CD14-positive monocyte (primary cell): ENCODE measurements at regions not wholly inside any gene's neighbourhood (a gene's known extent, or its start where the extent isn't known, plus 50 kb on each side); places are given as distances from the start of the nearest gene placed in this dataset.

Experiments
- DNase-seq, 3 donors: peaks; one replicate each; pipeline ENCODE4 v3.0.0-alpha.2; 2011 to 2022
- H2AFZ ChIP-seq: 2 replicates; pipeline ENCODE4 v1.6.0; 2012; ENCODE audit warnings: mild to moderate bottlenecking, low read depth, low read length, inconsistent platforms; ENCODE audit not compliant: insufficient read depth, poor library complexity, severe bottlenecking
- H3K27ac ChIP-seq, 2 donors: 1 replicate in 1 of 2; 2 replicates in 1 of 2; pipeline ENCODE4 v1.5.1; 2012 to 2013; ENCODE audit warnings: low read length in 2 of 2, control low read depth in 1 of 2, inconsistent platforms in 1 of 2, low read depth in 1 of 2, mild to moderate bottlenecking in 1 of 2
- H3K27me3 ChIP-seq, 2 donors: one replicate each; pipeline versions ENCODE4 v1.6.0 to v1.6.1; 2011 to 2013; ENCODE audit warnings: low read length in 2 of 2; ENCODE audit not compliant: control insufficient read depth in 2 of 2, insufficient read depth in 2 of 2
- H3K36me3 ChIP-seq, 2 donors: replicated peaks in 1 of 2; 1 replicate in 1 of 2; 2 replicates in 1 of 2; pipeline versions ENCODE4 v1.5.1 to v1.6.1; 2012 to 2013; ENCODE audit warnings: low read length in 2 of 2, control low read depth in 1 of 2, inconsistent platforms in 1 of 2, mild to moderate bottlenecking in 1 of 2; ENCODE audit not compliant: insufficient read depth in 2 of 2, control insufficient read depth in 1 of 2
- H3K4me1 ChIP-seq, 2 donors: 1 replicate in 1 of 2; 2 replicates in 1 of 2; pipeline versions ENCODE4 v1.5.1 to v1.6.1; 2012 to 2013; ENCODE audit warnings: low read length in 2 of 2, control low read depth in 1 of 2, inconsistent platforms in 1 of 2, mild to moderate bottlenecking in 1 of 2, moderate library complexity in 1 of 2; ENCODE audit not compliant: insufficient read depth in 2 of 2, control insufficient read depth in 1 of 2
- H3K4me2 ChIP-seq: replicated peaks from 2 replicates; pipeline ENCODE3; 2012; ENCODE audit warnings: low read length, moderate library complexity, mild to moderate bottlenecking; ENCODE audit not compliant: poor library complexity, severe bottlenecking; ENCODE audit errors: extremely low read depth
- H3K4me3 ChIP-seq, 3 experiments: fragments of 200-600 bp in 1 of 3; sonication (generic) in 1 of 3; replicated peaks in 1 of 3; 1 replicate in 2 of 3; 2 replicates in 1 of 3; pipeline ENCODE4 v1.5.1; 2011 to 2013; ENCODE audit warnings: low read length in 3 of 3, mild to moderate bottlenecking in 3 of 3, control low read depth in 2 of 3, low read depth in 2 of 3, inconsistent platforms in 1 of 3, moderate library complexity in 1 of 3
- H3K79me2 ChIP-seq: 2 replicates; pipeline ENCODE4 v1.6.0; 2012; ENCODE audit warnings: mild to moderate bottlenecking, control low read depth, inconsistent platforms, low read length, moderate library complexity; ENCODE audit not compliant: insufficient read depth
- H3K9ac ChIP-seq: 2 replicates; pipeline ENCODE4 v1.6.0; 2017; ENCODE audit warnings: low read length, mild to moderate bottlenecking; ENCODE audit not compliant: insufficient read depth, poor library complexity, severe bottlenecking
- H3K9me3 ChIP-seq, 2 donors: replicated peaks in 1 of 2; 1 replicate in 1 of 2; 2 replicates in 1 of 2; pipeline versions ENCODE4 v1.5.1 to v1.6.1; 2012 to 2013; ENCODE audit warnings: low read length in 2 of 2, control low read depth in 1 of 2; ENCODE audit not compliant: control insufficient read depth in 1 of 2, insufficient read depth in 1 of 2
- H4K20me1 ChIP-seq: 2 replicates; pipeline ENCODE4 v1.6.0; 2012; ENCODE audit warnings: mild to moderate bottlenecking, low read length, control low read depth, moderate library complexity; ENCODE audit not compliant: insufficient read depth
- H3K27ac Mint-ChIP-seq, 7 donors: one replicate each; pipeline ENCODE4 v1.8.0; 2020; ENCODE audit warnings: mild to moderate bottlenecking in 7 of 7, mixed read lengths in 7 of 7, moderate library complexity in 6 of 7, inconsistent platforms in 2 of 7
- H3K27me3 Mint-ChIP-seq, 3 donors: one replicate each; pipeline ENCODE4 v1.8.0; 2021 to 2022; ENCODE audit warnings: low read depth in 3 of 3, mild to moderate bottlenecking in 3 of 3, mixed read lengths in 3 of 3, moderate library complexity in 3 of 3, inconsistent platforms in 1 of 3
- H3K36me3 Mint-ChIP-seq, 2 donors: one replicate each; pipeline ENCODE4 v1.8.0; 2020; ENCODE audit warnings: mixed read lengths in 2 of 2, inconsistent platforms in 1 of 2, mild to moderate bottlenecking in 1 of 2
- H3K4me1 Mint-ChIP-seq: one replicate; pipeline ENCODE4 v1.8.0; 2020; ENCODE audit warnings: mild to moderate bottlenecking, mixed read lengths
- H3K4me3 Mint-ChIP-seq, 2 donors: one replicate each; pipeline ENCODE4 v1.8.0; 2020; ENCODE audit warnings: mild to moderate bottlenecking in 2 of 2, mixed read lengths in 2 of 2, moderate library complexity in 1 of 2
- H3K9me3 Mint-ChIP-seq, 7 donors: one replicate each; pipeline ENCODE4 v1.8.0; 2020 to 2022; ENCODE audit warnings: mixed read lengths in 7 of 7, mild to moderate bottlenecking in 6 of 7, moderate library complexity in 6 of 7, inconsistent platforms in 2 of 7
- CTCF ChIP-seq: fragments of 200-600 bp; IDR thresholded peaks from one replicate; pipeline ENCODE4 v1.8.0; 2022; ENCODE audit warnings: antibody characterized with exemption, mild to moderate bottlenecking
- WGBS: methylation state at CpG from one replicate; pipeline ENCODE4 v1.1.5; 2013; ENCODE audit warnings: missing lambda C conversion rate; ENCODE audit not compliant: insufficient coverage; 5-methylcytosine and 5-hydroxymethylcytosine counted together
- intact Hi-C, 2 donors: fragments of 100-400 bp; cut with micrococcal nuclease; formaldehyde crosslinking; loops; one replicate each; pipeline versions ENCODE4 v1.15.0 to v1.15.1; 2023

- Histone ChIP-seq H3K9me3 (peaks cover 0 to 8% of the 10 kb centered on the region in 2 donors), H3K4me3 (no peak overlapping the region), H3K4me1 (no peaks in the 10 kb centered on the region), H3K27me3 (no peaks in the 10 kb centered on the region), H3K27ac (no peak overlapping the region), H3K79me2 (no peaks in the 10 kb centered on the region), H4K20me1 (no peaks in the 10 kb centered on the region), H3K4me2 (no peak overlapping the region), H2AFZ (no peak overlapping the region), H3K9ac (no peak overlapping the region), H3K36me3 (no peaks in the 10 kb centered on the region)
- Mint-ChIP-seq H3K4me1 (no peaks in the 10 kb centered on the region), H3K27me3 (peaks cover 0 to 1% (median 0%) of the 10 kb centered on the region in 3 donors), H3K27ac (no peak overlapping the region), H3K9me3 (peaks cover 2 to 10% (median 8%) of the 10 kb centered on the region in 7 donors), H3K36me3 (no peaks in the 10 kb centered on the region), H3K4me3 (no peak overlapping the region)
- no peak for DNase-seq
- TF ChIP-seq CTCF, result no peak
- intact Hi-C loops, result no loop called here
- 80% methylated on average over 2 of the region's 4 CpGs for WGBS
These were observed 65.8 kb upstream of the CELF4 start for GRCh38 chr18:37631422-37631821.

DNA sequence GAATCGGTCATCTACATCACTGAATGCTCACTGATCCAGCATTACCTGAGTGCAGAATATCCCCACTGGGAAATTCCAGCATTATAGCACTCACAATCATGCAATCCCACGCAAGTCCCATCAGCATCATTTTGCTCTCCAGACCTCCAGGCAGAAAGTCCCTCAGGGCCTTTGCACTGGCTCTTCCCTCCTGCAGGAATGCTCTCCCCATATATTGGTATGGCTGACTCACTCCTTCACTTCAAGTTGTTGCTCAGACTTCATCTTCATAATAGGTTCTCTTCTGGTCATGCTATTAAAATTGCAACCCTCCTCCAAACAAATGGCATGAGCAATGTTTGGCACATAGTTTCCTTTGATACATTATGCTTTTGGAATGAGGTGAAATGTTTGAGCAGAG is 64.7 kb upstream of the CELF4 start:
- H3K4me3 ChIP-seq, result no peak overlapping the region
- H3K4me2 ChIP-seq, result no peak overlapping the region
- H3K9ac ChIP-seq, result no peak overlapping the region
- Mint-ChIP-seq H3K27ac (no peak overlapping the region), H3K4me1 (no peaks in the 10 kb centered on the region), H3K36me3 (no peaks in the 10 kb centered on the region), H3K27me3 (peaks cover 0 to 1% (median 0%) of the 10 kb centered on the region in 3 donors), H3K9me3 (peaks cover 3 to 14% (median 8%) of the 10 kb centered on the region in 7 donors), H3K4me3 (no peak overlapping the region)
- no peaks in the 10 kb centered on the region for H4K20me1 ChIP-seq
- H2AFZ ChIP-seq, result no peak overlapping the region
- H3K9me3 ChIP-seq, result peaks cover 0 to 8% of the 10 kb centered on the region in 2 donors
- intact Hi-C loops, result no loop called here
- WGBS, result 84% methylated on average over 2 of the region's 2 CpGs
- TF ChIP-seq CTCF, result no peak
- no peaks in the 10 kb centered on the region for H3K4me1 ChIP-seq
- no peaks in the 10 kb centered on the region for H3K36me3 ChIP-seq
- no peak for DNase-seq
- no peak overlapping the region for H3K27ac ChIP-seq
- no peaks in the 10 kb centered on the region for H3K27me3 ChIP-seq
- no peaks in the 10 kb centered on the region for H3K79me2 ChIP-seq
